ENCODE measurements at regions not wholly inside any gene's neighbourhood (a gene's known extent, or its start where the extent isn't known, plus 50 kb on each side); places are given as distances from the start of the nearest gene placed in this dataset.
"Not testable (repeated sequence)": the region's sequence is repeated elsewhere in the genome, so short reads cannot be mapped to it uniquely, and the experiment has no call there.

DNA sequence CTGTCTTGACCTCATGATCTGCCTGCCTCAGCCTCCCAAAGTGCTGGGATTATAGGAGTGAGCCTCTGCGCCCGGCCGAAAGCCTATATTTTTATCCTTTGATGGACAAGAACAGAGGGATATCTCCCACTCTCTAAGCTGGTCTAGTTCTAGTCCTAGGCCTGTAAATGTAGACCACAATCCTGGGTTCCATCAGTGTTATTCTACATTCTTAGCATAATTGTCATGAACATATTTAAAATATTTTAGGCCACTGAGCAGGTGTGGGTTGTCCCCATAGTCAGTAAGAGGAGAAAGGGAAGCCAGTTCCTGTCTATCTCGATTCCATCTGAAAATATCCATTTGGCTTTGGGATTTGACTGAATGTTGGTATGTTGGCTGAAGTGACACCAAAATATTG lies 118.1 kb downstream of the EBLN2 start:
- no peak for DNase-seq (ENCODE audit: low spot score)

DNA sequence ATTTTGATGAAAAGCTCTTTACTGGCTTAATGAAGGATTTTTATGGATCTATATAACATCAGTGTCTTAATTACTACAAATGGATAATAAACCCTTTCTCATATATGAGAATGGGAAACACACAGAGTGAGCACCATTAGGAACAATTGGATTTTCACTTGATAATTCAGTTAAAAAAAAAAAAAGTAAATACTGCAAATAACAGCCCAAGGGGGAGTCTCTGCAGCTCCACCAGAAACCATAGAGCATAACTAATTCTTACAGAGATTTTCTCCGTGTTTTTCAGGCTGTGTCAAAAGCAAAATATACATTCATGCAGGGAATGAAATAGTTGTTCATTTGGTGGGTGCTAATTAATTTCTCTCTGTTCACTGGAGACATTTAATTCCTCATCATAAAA lies 125.3 kb downstream of the EBLN2 start:
- no peak for DNase-seq (ENCODE audit: low spot score)

DNA sequence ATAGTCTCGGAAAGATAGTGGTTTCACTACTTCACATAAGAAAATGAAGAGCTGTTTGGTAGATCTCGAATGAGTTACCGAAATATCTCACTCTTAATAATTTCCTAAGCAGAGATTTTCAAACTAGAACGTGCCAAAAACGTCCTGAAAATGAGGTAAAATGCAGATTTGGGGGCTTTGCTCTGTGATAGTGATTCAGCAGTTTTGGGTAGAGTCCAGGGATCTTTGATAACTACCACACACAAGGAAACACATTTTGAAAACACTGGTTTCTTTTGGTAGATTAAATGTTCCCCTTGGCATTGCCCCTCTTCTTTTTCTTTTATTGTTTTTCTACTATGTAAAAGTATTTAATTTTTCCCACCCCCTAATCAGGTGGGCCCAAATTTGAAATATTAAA lies 125.9 kb downstream of the EBLN2 start:
- DNase-seq (ENCODE audit: low spot score) = no peak

DNA sequence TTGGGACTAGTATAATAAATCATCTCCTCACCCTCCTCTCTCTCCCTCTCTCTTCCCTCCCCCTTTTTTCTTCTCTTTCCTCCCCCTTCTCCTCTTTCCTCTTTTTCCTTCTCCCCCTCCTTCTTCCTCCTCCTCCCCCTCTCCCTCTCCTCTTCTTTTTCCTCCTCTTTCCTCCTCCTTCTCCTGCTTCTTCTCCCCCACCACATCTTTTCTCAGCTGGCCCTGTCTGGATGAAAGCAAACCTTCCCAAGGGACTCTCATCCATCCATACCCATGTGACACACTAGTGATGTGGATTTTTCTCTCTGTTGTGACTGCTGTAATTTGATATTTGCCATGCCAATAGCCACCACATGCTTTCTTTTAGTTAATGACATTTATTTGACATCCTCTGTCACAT lies 127.2 kb downstream of the EBLN2 start:
- DNase-seq (ENCODE audit: low spot score) = no peak

DNA sequence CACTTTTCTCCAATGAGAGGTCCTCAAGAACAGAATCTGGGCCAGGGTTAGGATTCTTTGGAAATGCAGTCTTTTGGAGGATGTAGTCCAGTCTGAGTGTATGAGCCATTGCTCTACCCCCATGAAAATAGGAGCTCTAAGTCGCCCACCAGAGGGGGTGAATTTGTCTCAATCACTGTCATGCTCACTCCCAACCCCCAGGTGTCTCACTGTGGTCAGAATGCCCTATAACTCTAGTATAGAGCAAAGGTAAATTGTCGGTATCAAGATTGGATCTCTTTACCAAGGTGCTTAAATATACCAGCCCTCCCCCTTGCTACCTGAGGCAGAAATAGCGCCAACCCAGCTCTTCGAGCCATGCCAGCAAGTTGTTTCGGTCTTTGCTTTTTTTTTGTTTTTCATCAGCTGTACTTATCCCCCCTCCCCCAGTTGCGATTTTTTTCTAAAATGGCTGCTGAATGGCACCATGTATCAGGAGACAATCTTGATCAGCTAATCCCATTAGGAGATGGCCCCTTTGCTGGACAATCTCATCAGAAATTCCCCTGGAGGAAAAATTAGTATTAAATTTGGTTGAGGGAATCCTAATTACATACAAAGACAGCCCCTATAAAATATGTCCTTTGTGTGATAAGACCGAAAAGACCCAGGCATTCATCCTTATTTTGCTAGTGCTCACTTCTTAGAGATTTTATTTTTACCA lies 130.7 kb downstream of the EBLN2 start:
- DNase-seq (ENCODE audit: low spot score) = no peak

DNA sequence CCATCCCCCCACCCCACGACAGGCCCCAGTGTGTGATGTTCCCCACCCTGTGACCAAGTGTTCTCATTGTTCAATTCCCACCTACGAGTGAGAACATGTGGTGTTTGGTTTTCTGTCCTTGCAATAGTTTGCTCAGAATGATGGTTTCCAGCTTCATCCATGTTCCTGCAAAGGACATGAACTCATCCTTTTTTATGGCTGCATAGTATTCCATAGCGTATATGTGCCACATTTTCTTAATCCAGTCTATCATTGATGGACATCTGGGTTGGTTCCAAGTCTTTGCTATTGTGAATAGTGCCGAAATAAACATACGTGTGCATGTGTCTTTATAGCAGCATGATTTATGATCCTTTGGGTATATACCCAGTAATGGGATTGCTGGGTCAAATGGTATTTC lies 132.5 kb downstream of the EBLN2 start:
- DNase-seq (ENCODE audit: low spot score) = not testable (repeated sequence)

DNA sequence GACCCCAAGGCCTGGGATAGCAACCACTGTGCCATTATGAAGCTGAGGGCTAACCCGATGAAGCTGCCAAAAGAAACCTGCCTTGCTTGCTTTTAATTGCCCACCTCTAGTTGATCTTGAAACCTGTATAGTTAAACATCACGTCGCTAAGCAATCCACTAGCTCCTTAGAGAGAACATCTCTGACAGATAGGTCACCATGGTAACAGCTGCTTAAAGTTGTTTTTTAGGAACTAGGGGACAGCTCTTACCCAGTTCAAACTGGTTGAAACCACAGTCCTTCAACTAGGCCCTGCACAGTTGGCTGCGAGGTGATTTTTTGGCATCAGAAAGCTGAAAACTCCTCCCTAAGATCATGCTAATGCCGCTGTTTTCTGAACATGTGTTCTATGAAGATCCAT lies 135.7 kb downstream of the EBLN2 start:
- DNase-seq (ENCODE audit: low spot score) = no peak

DNA sequence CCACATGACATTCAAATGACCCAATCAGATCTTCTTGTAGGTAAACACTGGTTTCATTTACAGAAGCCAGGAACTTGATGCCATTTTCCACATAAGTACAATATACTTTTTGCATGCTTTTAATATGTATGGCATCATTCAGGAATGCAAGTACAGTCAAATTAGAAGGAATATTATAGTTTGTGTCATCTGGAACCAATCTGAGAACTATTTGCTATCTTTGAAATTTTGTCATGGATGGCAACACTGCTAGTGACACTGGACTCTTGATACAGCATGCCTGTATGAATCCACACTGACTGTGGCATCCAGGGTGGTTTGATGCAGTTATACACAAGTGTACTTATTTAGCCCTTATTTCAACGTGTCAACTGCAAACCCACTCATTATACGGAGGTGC lies 141.6 kb downstream of the EBLN2 start:
- DNase-seq (ENCODE audit: low spot score) = no peak

DNA sequence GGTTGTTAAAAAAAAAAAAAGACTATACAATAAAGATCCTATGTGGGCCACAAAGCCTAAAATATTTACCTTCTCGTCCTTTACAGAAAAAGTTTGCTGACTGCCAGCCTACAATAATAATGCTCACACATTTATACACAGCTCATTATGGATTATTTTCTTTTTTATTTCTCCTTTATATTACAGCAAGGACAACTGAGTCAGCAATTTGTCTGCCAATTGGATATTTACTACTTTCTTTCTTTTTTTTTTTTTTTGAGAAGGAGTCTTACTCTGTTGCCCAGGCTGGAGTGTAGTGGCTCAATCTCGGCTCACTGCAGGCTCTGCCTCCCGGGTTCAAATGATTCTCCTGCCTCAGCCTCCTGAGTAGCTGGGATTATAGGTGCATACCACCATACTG lies 142.2 kb downstream of the EBLN2 start:
- no peak for DNase-seq (ENCODE audit: low spot score)

DNA sequence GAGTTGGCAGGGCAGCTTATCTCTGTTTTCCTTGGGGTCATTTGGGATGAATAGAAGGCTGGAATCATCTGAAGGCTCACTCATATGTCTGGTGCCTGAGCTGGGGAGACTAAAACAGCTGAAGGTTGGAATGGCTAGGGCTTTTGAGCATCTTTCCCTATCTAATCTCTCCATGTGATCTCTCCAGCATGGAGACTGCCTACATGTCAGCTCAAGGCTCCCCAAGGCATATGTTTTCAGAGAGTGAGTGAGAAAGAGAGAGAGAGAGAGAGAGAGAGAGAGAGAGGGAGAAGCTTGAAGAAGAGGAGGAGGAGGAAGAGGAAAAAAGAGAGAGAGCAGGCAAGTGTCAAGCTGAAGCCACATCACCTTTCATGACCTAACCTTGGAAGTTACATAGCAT lies 143.4 kb downstream of the EBLN2 start:
- no peak for DNase-seq (ENCODE audit: low spot score)

DNA sequence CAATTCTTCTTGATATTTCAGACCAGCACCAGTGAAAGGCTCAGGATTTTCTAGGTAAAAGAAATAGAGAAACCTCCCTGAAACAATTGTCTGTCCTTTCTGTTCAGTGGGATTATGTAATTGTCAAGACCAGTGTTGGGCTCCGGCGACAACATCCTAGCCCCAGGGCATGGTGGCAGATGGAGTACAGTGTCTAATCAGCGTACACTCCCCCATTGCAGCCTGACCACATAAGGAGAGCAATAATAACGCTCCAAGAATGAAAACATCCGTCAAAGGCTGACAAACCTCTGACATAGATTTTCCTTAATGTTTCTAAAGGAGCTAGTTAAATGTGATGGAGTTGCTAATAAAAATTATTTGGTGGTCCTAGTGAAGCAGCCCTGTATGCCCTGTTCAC lies 144.6 kb downstream of the EBLN2 start:
- DNase-seq (ENCODE audit: low spot score) = no peak

DNA sequence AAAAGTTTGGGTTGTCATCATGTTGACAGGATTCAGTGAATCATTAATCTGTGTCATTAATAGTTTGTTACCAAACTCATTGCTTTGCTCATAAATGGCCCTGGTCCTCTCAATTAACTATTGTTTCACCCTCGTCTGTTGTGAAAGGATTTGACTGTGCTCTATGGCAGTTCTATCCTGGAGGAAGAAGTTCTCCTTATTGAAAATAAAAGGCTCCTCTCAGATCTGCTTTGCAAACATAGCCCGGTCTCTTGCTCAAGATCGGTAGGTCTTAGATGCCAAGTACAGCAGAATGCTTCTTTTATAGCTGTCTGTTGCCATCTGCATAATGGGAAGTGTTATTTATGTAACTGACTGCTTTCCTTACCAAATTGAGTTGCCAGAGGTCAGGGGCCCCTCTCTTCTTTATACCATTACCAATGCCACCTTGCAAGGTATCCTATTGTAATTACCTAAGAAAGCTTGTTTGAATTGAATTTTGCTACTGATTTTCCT lies 146.5 kb downstream of the EBLN2 start:
- DNase-seq (ENCODE audit: low spot score) = no peak

DNA sequence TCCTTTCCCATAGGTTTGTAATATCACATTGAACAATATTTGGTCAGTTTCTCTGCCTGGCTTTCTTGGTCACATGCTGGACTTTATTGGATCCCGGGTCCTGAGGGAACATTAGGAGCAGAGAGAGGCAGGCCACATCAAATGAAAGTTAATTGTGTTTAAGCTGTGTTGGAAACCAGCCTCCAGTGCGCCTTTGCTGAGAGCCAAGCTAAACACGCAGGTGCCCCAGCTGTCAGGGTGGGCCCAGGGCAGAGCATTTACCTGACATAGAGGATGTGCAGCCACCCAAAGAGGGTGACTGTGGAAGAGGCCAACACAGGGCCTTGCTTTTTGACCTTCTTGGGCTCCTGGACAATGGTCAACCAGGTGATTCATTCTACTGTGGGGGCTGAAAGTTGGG lies 149.3 kb downstream of the EBLN2 start:
- no peak for DNase-seq (ENCODE audit: low spot score)

DNA sequence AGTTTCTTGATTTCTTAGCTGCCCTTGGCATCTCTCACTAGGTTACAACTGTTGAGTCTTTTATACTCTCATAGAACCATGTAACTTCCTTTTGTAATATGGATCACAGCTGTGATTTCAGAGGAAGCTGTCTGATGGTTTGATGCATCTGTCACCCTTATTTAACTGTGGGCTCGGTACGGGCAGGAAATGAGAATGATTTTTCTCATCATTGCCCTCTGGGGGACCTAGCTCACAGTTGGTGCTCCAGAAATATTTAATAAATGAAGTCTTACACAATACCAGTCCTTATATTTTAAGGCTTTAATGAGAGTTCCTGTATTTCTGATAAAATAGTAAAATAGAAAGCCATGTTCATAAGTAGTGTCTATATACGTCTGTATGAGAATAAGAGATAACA lies 151.2 kb downstream of the EBLN2 start:
- no peak for DNase-seq (ENCODE audit: low spot score)

DNA sequence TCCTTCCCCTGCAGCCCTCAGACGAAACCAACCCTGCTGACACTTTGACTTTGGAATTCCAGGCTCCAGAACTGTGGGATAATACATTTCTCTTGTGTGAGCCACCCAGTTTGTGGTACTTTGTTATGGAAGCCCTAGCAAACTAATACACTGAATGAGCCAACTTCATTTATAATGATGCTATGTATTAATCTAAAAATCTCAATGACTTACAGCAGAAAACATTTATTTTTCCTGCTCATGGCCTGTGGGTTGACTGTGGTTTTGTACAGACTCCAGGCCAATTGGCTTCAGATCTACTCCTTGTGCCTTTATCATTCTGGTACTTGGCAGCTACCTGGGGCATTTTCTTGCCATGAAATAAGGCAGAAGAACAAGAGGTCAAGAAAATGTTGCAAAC lies 152.4 kb downstream of the EBLN2 start:
- no peak for DNase-seq (ENCODE audit: low spot score)

DNA sequence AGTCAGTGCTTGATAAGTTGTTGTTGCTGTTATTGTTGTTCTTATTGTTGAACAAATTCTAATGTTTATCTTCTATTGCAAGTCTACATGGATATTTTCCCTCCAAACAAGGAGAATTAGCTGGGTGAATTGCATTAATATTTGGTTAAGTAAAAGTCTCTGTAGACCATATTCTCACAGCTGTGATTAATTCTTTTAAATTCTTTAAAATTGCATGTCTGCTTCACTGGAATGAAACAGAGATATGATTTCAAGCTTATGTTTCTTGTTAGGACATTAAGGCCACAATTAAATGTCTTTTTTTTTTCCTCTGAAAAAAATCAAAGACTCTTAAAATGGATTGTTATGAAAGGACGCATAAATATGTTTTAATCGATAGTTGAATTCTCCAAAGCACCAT lies 153.4 kb downstream of the EBLN2 start:
- DNase-seq (ENCODE audit: low spot score) = no peak

DNA sequence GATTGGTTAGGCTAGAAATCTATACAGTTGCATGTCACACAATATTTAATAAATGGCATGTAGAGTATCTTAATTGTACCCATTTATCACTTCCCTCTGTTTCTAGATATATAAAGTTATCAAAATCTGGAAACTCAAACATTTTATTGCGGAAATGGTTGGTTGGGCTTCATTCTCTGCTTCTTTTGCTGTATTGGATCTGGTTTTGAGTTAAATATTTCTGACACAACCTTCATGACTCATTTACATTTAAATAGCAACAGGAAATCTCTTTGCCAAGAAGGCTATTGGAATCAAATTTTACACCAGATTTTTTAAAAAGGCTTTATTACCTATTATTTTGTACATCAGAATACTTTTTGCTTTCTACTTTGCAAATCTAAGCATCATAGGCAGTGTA lies 153.8 kb downstream of the EBLN2 start:
- no peak for DNase-seq (ENCODE audit: low spot score)

DNA sequence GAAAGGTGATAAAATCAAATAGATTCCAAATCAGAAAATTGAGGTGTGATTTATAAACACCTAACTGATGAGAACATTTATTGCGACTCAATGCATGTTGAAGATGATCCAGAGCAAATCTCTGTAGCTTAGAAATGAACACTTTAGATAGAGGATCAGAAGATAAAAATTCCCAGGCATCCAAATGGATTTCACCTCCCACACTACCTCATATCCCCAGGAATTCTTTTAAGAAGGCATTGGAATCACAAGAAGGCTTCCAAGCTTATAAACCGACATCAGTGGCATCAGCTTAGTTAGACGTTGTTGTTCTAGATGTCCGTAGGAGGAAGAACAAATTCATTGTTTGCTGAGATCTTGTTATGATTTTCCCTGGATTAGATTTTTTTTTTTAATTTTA lies 154.4 kb downstream of the EBLN2 start:
- no peak for DNase-seq (ENCODE audit: low spot score)

DNA sequence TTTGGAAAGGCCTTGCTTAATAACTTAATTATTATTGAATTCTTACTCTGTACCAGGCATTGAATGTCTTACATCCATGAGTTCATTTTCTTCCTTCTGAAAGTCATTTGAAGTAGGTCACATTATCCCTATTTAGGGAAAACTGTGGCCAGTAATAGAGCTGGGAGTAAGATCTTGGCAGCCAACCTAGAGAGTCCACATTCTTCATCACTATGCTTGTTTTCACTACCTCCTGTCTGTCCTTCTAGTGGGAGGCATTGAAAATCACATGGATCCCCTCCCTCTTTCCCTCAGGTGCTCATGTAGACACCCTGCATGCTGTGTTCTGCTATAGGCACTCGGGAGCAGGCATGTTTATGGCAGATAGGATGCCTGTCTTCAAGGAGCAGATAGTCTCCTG lies 154.9 kb downstream of the EBLN2 start:
- DNase-seq (ENCODE audit: low spot score) = no peak

DNA sequence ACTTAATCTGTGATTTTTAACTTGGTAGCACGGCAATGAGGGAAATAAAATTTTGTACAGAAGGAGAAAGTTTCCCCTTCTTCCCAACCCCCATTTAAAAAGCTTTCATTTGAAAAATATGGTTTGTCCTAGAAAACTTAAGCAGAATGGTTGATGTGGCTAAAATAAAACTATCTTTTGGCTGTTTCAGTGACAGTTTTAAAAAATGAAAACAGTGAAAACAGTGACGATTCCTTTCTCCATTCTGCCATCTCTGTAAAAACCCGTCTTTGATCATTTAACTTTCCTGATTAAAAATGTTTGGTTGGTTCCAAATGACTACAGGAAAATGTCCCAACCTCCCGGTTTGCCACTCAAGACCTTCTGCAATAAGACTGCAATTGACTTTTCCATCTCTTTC lies 160.7 kb downstream of the EBLN2 start:
- no peak for DNase-seq (ENCODE audit: low spot score)

DNA sequence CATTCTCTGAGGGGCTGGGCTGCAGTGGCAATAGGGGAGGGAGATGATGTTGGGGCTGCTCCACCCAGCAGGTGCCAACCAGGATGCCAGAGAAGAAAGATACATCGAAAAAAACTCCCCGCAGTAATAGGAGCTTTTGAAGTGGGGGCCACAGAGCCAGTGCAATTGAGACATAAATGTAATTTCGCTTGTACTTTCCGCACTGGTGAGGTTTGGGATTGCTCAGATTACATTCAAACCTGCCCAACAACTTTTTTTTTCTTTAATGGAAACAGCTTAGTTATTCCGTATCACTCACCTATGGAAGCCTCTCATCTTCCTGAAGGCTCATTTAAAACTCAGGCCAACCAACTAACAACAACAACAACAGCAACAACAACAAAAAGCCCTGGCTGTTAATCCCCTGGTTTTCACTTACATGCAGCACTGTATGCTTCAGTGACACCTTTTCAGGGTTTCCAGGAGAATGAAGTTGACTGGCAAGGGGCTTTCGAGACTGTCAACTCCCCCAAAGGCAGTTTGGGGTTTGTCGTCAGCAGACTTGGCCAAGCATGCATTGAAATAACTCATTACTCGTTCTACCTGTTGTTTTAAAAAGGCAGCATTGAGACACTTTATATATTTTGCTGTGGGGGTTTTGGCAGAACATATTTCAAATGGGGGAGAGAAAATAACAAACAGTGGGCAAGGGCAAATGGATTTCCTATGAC lies 163.8 kb downstream of the EBLN2 start:
- DNase-seq (ENCODE audit: low spot score) = no peak

DNA sequence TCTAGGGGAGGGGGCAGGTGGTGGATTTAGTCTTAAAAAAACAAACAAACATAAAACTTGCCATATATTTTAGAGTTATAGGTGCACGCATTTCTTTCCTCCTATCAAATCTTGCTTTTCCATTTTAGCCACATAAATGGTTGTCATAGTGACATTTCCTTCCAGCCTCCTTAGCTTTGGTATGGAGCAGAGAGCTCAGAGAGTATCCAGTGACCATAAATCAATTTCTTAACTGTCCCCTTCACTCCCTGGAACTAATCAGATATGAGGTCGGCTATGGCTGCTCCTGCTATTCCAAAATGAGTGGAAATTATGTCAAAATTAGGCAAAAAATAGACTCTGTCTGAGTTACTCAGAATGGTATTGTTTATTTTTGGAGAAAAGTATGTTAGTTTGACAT lies 164.5 kb downstream of the EBLN2 start:
- DNase-seq (ENCODE audit: low spot score) = no peak

DNA sequence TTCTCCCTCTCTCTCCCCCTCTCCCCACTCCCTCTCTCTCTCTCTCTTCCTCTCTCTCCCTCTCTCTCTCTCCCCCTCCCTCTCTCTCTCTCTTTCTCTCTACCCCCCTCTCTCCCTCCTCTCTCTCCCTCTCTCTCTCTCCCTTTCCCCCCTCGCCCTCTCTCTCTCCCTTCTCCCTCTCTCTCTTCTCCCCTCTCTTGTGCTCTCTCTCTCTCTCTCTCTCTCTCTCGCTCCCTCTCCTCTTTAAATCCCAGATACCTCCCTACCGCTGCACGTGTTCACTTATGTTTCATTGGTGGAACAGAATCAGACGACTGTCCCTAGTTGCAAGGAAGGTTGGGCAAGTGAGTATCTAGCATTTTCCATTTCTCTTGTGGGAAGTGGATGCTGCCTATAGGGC lies 166.5 kb downstream of the EBLN2 start:
- no peak for DNase-seq (ENCODE audit: low spot score)

DNA sequence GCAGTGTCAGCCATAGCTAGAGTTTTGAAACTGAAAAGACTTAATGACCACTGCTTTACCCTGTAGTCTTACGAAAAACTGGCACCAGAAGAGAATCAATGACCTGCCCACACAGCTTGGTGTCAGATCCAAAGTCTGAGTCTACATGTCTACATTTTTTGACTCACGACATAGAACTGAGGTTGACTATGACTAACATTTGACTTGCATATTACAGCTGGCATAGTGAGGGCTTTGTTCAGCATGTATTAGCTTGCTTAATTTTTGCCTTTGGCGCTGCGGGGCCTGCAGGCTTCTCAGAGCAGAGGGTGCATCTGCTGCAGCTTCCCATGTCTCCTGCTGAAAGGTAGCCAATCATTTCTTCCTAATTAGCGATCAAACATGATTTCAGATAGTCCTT lies 167.0 kb downstream of the EBLN2 start:
- DNase-seq (ENCODE audit: low spot score) = no peak
